Keratinocyte (primary cell): ENCODE measurements at regions not wholly inside any gene's neighbourhood (a gene's known extent, or its start where the extent isn't known, plus 50 kb on each side); places are given as distances from the start of the nearest gene placed in this dataset.

ENCODE experiments used
- DNase-seq: peaks from one replicate; pipeline ENCODE4 v3.0.0-alpha.2; 2011; ENCODE audit warnings: low read depth, missing footprints, low spot score
- FAIRE-seq: peaks from 2 replicates; lab custom pipeline; 2011; peaks lifted over from hg19 to GRCh38; lab: Jason Lieb, UNC
- H2AFZ ChIP-seq: 2 replicates; pipeline ENCODE4 v1.6.0; 2012; ENCODE audit warnings: low read length, control low read depth, inconsistent platforms; ENCODE audit not compliant: control insufficient read depth
- H3K27ac ChIP-seq: 2 replicates; pipeline ENCODE4 v1.5.1; 2011; ENCODE audit warnings: low read length; ENCODE audit not compliant: control insufficient read depth, insufficient read depth
- H3K27me3 ChIP-seq: 3 replicates; pipeline ENCODE4 v1.6.0; 2011; ENCODE audit warnings: low read length; ENCODE audit not compliant: control insufficient read depth, insufficient read depth; ENCODE audit errors: extremely low read depth
- H3K36me3 ChIP-seq, 2 experiments: 2 replicates in 1 of 2; 3 replicates in 1 of 2; pipeline ENCODE4 v1.5.1; 2011; ENCODE audit warnings: low read length in 2 of 2, mild to moderate bottlenecking in 1 of 2; ENCODE audit not compliant: control insufficient read depth in 2 of 2, insufficient read depth in 2 of 2; ENCODE audit errors: extremely low read depth in 1 of 2
- H3K4me1 ChIP-seq: 3 replicates; pipeline ENCODE4 v1.5.1; 2011; ENCODE audit warnings: low read length; ENCODE audit not compliant: control insufficient read depth, insufficient read depth; ENCODE audit errors: extremely low read depth
- H3K4me2 ChIP-seq: 3 replicates; pipeline ENCODE4 v1.6.0; 2011; ENCODE audit warnings: low read depth, low read length; ENCODE audit not compliant: control insufficient read depth, insufficient read depth; ENCODE audit errors: extremely low read depth
- H3K4me3 ChIP-seq, 3 experiments: fragments of 200-600 bp in 1 of 3; sonication (generic) in 1 of 3; 2 replicates in 2 of 3; 3 replicates in 1 of 3; pipeline ENCODE4 v1.5.1; 2011 to 2016; ENCODE audit warnings: low read length in 3 of 3, mild to moderate bottlenecking in 3 of 3, control low read depth in 2 of 3, inconsistent platforms in 1 of 3, low read depth in 1 of 3, mixed read lengths in 1 of 3, mixed run types in 1 of 3, moderate library complexity in 1 of 3; ENCODE audit not compliant: control insufficient read depth in 2 of 3, insufficient read depth in 2 of 3; ENCODE audit errors: extremely low read depth in 1 of 3
- H3K79me2 ChIP-seq: 2 replicates; pipeline ENCODE4 v1.6.0; 2012; ENCODE audit warnings: low read length; ENCODE audit not compliant: control insufficient read depth, insufficient read depth
- H3K9ac ChIP-seq: 3 replicates; pipeline ENCODE4 v1.6.0; 2011; ENCODE audit warnings: low read length; ENCODE audit not compliant: control insufficient read depth, insufficient read depth; ENCODE audit errors: extremely low read depth
- H3K9me1 ChIP-seq: 3 replicates; pipeline ENCODE4 v1.6.0; 2011; ENCODE audit warnings: low read length; ENCODE audit not compliant: control insufficient read depth, insufficient read depth; ENCODE audit errors: extremely low read depth
- H3K9me3 ChIP-seq: 2 replicates; pipeline ENCODE4 v1.5.1; 2012; ENCODE audit warnings: low read depth, low read length; ENCODE audit not compliant: control insufficient read depth
- H4K20me1 ChIP-seq: 3 replicates; pipeline ENCODE4 v1.6.0; 2011; ENCODE audit warnings: low read length; ENCODE audit not compliant: control insufficient read depth, insufficient read depth; ENCODE audit errors: extremely low read depth
- CTCF ChIP-seq, 3 experiments: IDR thresholded peaks in 1 of 3; conservative IDR thresholded peaks in 1 of 3; optimal IDR thresholded peaks in 1 of 3; 2 replicates in 2 of 3; 3 replicates in 1 of 3; pipeline versions ENCODE3 to v1.5.1; 2011; ENCODE audit warnings: low read length in 3 of 3, mild to moderate bottlenecking in 3 of 3, moderate library complexity in 2 of 3, control low read depth in 1 of 3, inconsistent platforms in 1 of 3; ENCODE audit not compliant: insufficient read depth in 2 of 3; ENCODE audit errors: extremely low read depth in 1 of 3
- EZH2 ChIP-seq: IDR thresholded peaks from one replicate; pipeline ENCODE4 v1.6.1; 2012; ENCODE audit warnings: inconsistent platforms, mild to moderate bottlenecking, low read length, moderate library complexity
- dilution Hi-C: fragments of 300-500 bp; cut with MboI; formaldehyde crosslinking; loops from one replicate; pipeline ENCODE4 v1.7.0; 2020; ENCODE audit warnings: low sequenced_read_pairs; ENCODE audit not compliant: extremely low pct_ligation_motif_present

GRCh38 chr2:58834404-58834803 is 593.3 kb upstream of the FANCL start:
- Histone ChIP-seq H3K36me3 (no peaks in the 10 kb centered on the region), H3K9ac (no peak overlapping the region), H2AFZ (no peak overlapping the region), H4K20me1 (no peaks in the 10 kb centered on the region), H3K79me2 (no peaks in the 10 kb centered on the region), H3K4me2 (no peak overlapping the region), H3K27ac (no peak overlapping the region), H3K9me3 (no peaks in the 10 kb centered on the region), H3K4me3 (no peak overlapping the region), H3K27me3 (no peaks in the 10 kb centered on the region), H3K4me1 (no peaks in the 10 kb centered on the region), H3K9me1 (no peaks in the 10 kb centered on the region)
- TF ChIP-seq CTCF (optimal IDR thresholded peaks at IDR 0.05 in 1 of 3, IDR thresholded peaks at IDR 0.05 in 1 of 3, conservative IDR thresholded peaks at IDR 0.05 in 1 of 3; ENCODE audit: extremely low read depth in 1 of 3, insufficient read depth in 2 of 3, low read length in 3 of 3) (no peak), EZH2 (no peak)
- no peak for FAIRE-seq
- no peak for DNase-seq
- dilution Hi-C loops = no loop called here

- no peak overlapping the region for H3K9ac ChIP-seq
- no peak overlapping the region for H3K4me2 ChIP-seq
- FAIRE-seq = no peak
- no peaks in the 10 kb centered on the region for H3K36me3 ChIP-seq
- no peak for DNase-seq
- TF ChIP-seq CTCF (optimal IDR thresholded peaks at IDR 0.05 in 1 of 3, IDR thresholded peaks at IDR 0.05 in 1 of 3, conservative IDR thresholded peaks at IDR 0.05 in 1 of 3; ENCODE audit: extremely low read depth in 1 of 3, insufficient read depth in 2 of 3, low read length in 3 of 3) (no peak), EZH2 (no peak)
- no peak overlapping the region for H3K27ac ChIP-seq
- H4K20me1 ChIP-seq = no peaks in the 10 kb centered on the region
- dilution Hi-C loops = no loop called here
- no peaks in the 10 kb centered on the region for H3K4me1 ChIP-seq
- no peaks in the 10 kb centered on the region for H3K79me2 ChIP-seq
- H3K4me3 ChIP-seq = no peak overlapping the region
- no peaks in the 10 kb centered on the region for H3K27me3 ChIP-seq
- H2AFZ ChIP-seq = no peak overlapping the region
- H3K9me3 ChIP-seq = no peaks in the 10 kb centered on the region
- H3K9me1 ChIP-seq = no peaks in the 10 kb centered on the region
These were observed 585.7 kb upstream of the FANCL start for GRCh38 chr2:58826795-58827194.
